ENCODE measurements at regions not wholly inside any gene's neighbourhood (a gene's known extent, or its start where the extent isn't known, plus 50 kb on each side); places are given as distances from the start of the nearest gene placed in this dataset.

DNA sequence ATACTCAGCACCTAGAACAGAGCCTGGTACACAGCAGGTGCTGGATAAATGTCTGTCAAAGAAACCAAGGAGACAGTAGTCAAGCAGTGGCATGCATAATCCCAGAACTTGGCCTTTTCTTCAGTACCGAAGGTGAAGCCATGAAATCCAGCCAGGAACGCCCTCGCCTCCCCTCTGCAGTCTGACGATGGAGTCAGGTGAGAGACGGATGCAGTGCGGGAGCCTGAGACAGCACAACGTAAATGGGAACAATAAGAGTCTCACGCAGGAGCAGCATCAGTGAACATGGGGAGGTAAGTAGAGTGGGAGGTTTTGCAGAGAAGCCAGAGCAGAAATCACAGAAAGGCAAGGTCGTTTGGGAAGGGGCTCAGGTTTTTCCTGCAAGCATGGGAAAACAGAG, 389.3 kb upstream of the MYT1L start:
- TF ChIP-seq, protein P1, sequence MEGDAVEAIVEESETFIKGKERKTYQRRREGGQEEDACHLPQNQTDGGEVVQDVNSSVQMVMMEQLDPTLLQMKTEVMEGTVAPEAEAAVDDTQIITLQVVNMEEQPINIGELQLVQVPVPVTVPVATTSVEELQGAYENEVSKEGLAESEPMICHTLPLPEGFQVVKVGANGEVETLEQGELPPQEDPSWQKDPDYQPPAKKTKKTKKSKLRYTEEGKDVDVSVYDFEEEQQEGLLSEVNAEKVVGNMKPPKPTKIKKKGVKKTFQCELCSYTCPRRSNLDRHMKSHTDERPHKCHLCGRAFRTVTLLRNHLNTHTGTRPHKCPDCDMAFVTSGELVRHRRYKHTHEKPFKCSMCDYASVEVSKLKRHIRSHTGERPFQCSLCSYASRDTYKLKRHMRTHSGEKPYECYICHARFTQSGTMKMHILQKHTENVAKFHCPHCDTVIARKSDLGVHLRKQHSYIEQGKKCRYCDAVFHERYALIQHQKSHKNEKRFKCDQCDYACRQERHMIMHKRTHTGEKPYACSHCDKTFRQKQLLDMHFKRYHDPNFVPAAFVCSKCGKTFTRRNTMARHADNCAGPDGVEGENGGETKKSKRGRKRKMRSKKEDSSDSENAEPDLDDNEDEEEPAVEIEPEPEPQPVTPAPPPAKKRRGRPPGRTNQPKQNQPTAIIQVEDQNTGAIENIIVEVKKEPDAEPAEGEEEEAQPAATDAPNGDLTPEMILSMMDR (IDR thresholded peaks at IDR 0.05; ENCODE audit: unreplicated experiment) = no peak
- DNase-seq (ENCODE audit: low spot score in 2 of 2, unreplicated experiment in 2 of 2) = no peak
- Mint-ChIP-seq H3K4me1 (no peaks in the 10 kb centered on the region), H3K27me3 (ENCODE audit: low read depth) (peaks cover 24% of the 10 kb centered on the region), H3K36me3 (no peaks in the 10 kb centered on the region), H3K4me3 (no peak overlapping the region), H3K9me3 (no peaks in the 10 kb centered on the region), H3K27ac (no peak overlapping the region)

DNA sequence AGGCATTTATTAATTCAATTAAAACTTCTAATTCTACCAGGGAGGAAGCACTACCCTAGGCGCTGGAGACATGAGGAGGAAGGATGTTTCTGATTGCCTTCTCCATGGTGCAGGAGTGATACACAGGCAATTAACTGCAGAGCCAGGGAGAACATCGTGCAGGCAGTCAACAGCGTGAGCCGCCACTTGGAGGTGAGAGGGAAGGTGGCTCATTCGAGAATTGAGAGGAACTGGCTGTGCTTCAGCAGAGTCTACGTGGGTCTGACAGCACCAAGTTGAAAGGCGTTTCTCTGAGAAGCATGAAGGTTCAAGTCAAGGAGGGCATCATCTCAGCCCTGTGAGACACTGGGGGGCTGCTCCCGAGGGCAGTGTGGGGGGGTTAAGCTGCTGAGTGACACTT, 388.7 kb upstream of the MYT1L start:
- H3K4me1 Mint-ChIP-seq = no peaks in the 10 kb centered on the region
- H3K36me3 Mint-ChIP-seq = no peaks in the 10 kb centered on the region
- no peak overlapping the region for H3K4me3 Mint-ChIP-seq
- H3K27ac Mint-ChIP-seq = no peak overlapping the region
- H3K27me3 Mint-ChIP-seq (ENCODE audit: low read depth) = peaks cover 25% of the 10 kb centered on the region
- TF ChIP-seq, protein P1 (IDR thresholded peaks at IDR 0.05; ENCODE audit: unreplicated experiment) = no peak
- H3K9me3 Mint-ChIP-seq = no peaks in the 10 kb centered on the region
- DNase-seq (ENCODE audit: low spot score in 2 of 2, unreplicated experiment in 2 of 2) = no peak

DNA sequence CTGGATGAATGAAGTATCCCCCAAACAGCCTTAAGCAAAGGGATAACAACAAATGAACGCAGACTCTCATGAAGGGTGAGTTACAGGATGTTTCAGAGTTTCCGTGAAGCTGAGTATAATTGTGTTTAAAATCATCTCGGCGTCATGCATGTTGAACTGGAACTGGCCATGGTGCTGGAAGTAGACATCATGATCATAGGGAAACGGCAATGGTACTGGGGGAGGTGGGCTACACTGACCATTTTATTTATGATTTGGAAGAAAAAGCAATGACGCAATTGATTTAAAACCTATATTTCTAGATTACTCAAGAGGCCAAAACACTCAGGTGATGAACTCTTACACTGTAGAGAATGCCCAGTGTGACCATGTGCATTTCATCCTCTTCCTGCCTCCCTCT, 387.9 kb upstream of the MYT1L start:
- no peak overlapping the region for H3K27ac Mint-ChIP-seq
- no peak overlapping the region for H3K4me3 Mint-ChIP-seq
- TF ChIP-seq, protein P1 (IDR thresholded peaks at IDR 0.05; ENCODE audit: unreplicated experiment) = no peak
- DNase-seq (ENCODE audit: low spot score in 2 of 2, unreplicated experiment in 2 of 2) = no peak
- no peaks in the 10 kb centered on the region for H3K4me1 Mint-ChIP-seq
- H3K27me3 Mint-ChIP-seq (ENCODE audit: low read depth) = peaks cover 31% of the 10 kb centered on the region
- no peaks in the 10 kb centered on the region for H3K9me3 Mint-ChIP-seq
- no peaks in the 10 kb centered on the region for H3K36me3 Mint-ChIP-seq

DNA sequence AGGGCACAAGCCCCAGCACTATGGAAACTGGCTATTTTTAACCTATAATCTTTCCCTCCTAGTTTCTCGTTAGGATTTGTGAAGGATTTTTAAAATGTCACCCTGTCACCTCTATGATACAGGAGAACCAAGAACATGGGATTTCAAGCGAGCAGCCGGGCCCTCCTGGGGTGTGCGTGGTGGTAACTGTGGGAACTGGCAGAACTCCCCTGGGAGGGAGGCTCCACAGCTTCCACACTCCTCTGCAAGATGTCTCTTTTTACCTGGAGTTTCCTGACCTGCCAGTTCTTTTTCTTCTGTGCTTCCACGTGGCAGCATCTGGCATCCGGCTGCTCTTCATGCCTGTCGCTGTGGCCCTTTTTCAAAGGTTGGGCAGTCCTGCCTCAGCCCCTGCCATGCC, 386.3 kb upstream of the MYT1L start:
- no peak overlapping the region for H3K4me3 Mint-ChIP-seq
- DNase-seq (ENCODE audit: low spot score in 2 of 2, unreplicated experiment in 2 of 2) = no peak
- H3K27ac Mint-ChIP-seq = no peak overlapping the region
- peaks cover 41% of the 10 kb centered on the region for H3K27me3 Mint-ChIP-seq (ENCODE audit: low read depth)
- H3K36me3 Mint-ChIP-seq = no peaks in the 10 kb centered on the region
- no peaks in the 10 kb centered on the region for H3K9me3 Mint-ChIP-seq
- no peaks in the 10 kb centered on the region for H3K4me1 Mint-ChIP-seq
- TF ChIP-seq, protein P1 (IDR thresholded peaks at IDR 0.05; ENCODE audit: unreplicated experiment) = no peak

DNA sequence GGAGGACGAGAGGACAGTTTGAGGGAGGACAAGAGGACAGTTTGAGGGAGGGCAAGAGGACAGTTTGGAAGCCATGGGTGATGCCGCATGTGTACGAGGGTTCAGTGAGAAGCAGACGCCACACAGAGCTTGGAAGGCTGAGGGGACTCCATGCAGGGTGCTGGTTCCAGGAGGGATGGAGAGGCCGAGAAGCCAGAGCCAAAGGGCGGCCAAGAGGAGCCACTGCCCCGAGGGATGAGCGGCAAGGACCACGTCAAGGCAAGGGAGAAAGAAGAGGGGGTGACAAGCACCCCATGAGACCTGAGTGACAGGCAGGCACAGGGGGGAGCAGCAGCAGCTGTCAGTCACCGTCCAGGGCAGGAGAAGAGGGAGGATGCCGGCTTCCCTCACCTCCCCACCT, 385.7 kb upstream of the MYT1L start:
- no peak overlapping the region for H3K27ac Mint-ChIP-seq
- no peaks in the 10 kb centered on the region for H3K4me1 Mint-ChIP-seq
- H3K9me3 Mint-ChIP-seq = no peaks in the 10 kb centered on the region
- H3K27me3 Mint-ChIP-seq (ENCODE audit: low read depth) = peaks cover 46% of the 10 kb centered on the region
- no peak for DNase-seq (ENCODE audit: low spot score in 2 of 2, unreplicated experiment in 2 of 2)
- H3K36me3 Mint-ChIP-seq = no peaks in the 10 kb centered on the region
- H3K4me3 Mint-ChIP-seq = no peak overlapping the region
- TF ChIP-seq, protein P1 (IDR thresholded peaks at IDR 0.05; ENCODE audit: unreplicated experiment) = no peak

All from mesothelial cell of epicardium (in vitro differentiated cells).